CD14-positive monocyte (primary cell): ENCODE measurements at regions not wholly inside any gene's neighbourhood (a gene's known extent, or its start where the extent isn't known, plus 50 kb on each side); places are given as distances from the start of the nearest gene placed in this dataset.

Experiments
- DNase-seq, 3 donors: peaks; one replicate each; pipeline ENCODE4 v3.0.0-alpha.2; 2011 to 2022
- H2AFZ ChIP-seq: 2 replicates; pipeline ENCODE4 v1.6.0; 2012; ENCODE audit warnings: mild to moderate bottlenecking, low read depth, low read length, inconsistent platforms; ENCODE audit not compliant: insufficient read depth, poor library complexity, severe bottlenecking
- H3K27ac ChIP-seq, 2 donors: 1 replicate in 1 of 2; 2 replicates in 1 of 2; pipeline ENCODE4 v1.5.1; 2012 to 2013; ENCODE audit warnings: low read length in 2 of 2, control low read depth in 1 of 2, inconsistent platforms in 1 of 2, low read depth in 1 of 2, mild to moderate bottlenecking in 1 of 2
- H3K27me3 ChIP-seq, 2 donors: one replicate each; pipeline versions ENCODE4 v1.6.0 to v1.6.1; 2011 to 2013; ENCODE audit warnings: low read length in 2 of 2; ENCODE audit not compliant: control insufficient read depth in 2 of 2, insufficient read depth in 2 of 2
- H3K36me3 ChIP-seq, 2 donors: replicated peaks in 1 of 2; 1 replicate in 1 of 2; 2 replicates in 1 of 2; pipeline versions ENCODE4 v1.5.1 to v1.6.1; 2012 to 2013; ENCODE audit warnings: low read length in 2 of 2, control low read depth in 1 of 2, inconsistent platforms in 1 of 2, mild to moderate bottlenecking in 1 of 2; ENCODE audit not compliant: insufficient read depth in 2 of 2, control insufficient read depth in 1 of 2
- H3K4me1 ChIP-seq, 2 donors: 1 replicate in 1 of 2; 2 replicates in 1 of 2; pipeline versions ENCODE4 v1.5.1 to v1.6.1; 2012 to 2013; ENCODE audit warnings: low read length in 2 of 2, control low read depth in 1 of 2, inconsistent platforms in 1 of 2, mild to moderate bottlenecking in 1 of 2, moderate library complexity in 1 of 2; ENCODE audit not compliant: insufficient read depth in 2 of 2, control insufficient read depth in 1 of 2
- H3K4me2 ChIP-seq: replicated peaks from 2 replicates; pipeline ENCODE3; 2012; ENCODE audit warnings: low read length, moderate library complexity, mild to moderate bottlenecking; ENCODE audit not compliant: poor library complexity, severe bottlenecking; ENCODE audit errors: extremely low read depth
- H3K4me3 ChIP-seq, 3 experiments: fragments of 200-600 bp in 1 of 3; sonication (generic) in 1 of 3; replicated peaks in 1 of 3; 1 replicate in 2 of 3; 2 replicates in 1 of 3; pipeline ENCODE4 v1.5.1; 2011 to 2013; ENCODE audit warnings: low read length in 3 of 3, mild to moderate bottlenecking in 3 of 3, control low read depth in 2 of 3, low read depth in 2 of 3, inconsistent platforms in 1 of 3, moderate library complexity in 1 of 3
- H3K79me2 ChIP-seq: 2 replicates; pipeline ENCODE4 v1.6.0; 2012; ENCODE audit warnings: mild to moderate bottlenecking, control low read depth, inconsistent platforms, low read length, moderate library complexity; ENCODE audit not compliant: insufficient read depth
- H3K9ac ChIP-seq: 2 replicates; pipeline ENCODE4 v1.6.0; 2017; ENCODE audit warnings: low read length, mild to moderate bottlenecking; ENCODE audit not compliant: insufficient read depth, poor library complexity, severe bottlenecking
- H3K9me3 ChIP-seq, 2 donors: replicated peaks in 1 of 2; 1 replicate in 1 of 2; 2 replicates in 1 of 2; pipeline versions ENCODE4 v1.5.1 to v1.6.1; 2012 to 2013; ENCODE audit warnings: low read length in 2 of 2, control low read depth in 1 of 2; ENCODE audit not compliant: control insufficient read depth in 1 of 2, insufficient read depth in 1 of 2
- H4K20me1 ChIP-seq: 2 replicates; pipeline ENCODE4 v1.6.0; 2012; ENCODE audit warnings: mild to moderate bottlenecking, low read length, control low read depth, moderate library complexity; ENCODE audit not compliant: insufficient read depth
- H3K27ac Mint-ChIP-seq, 7 donors: one replicate each; pipeline ENCODE4 v1.8.0; 2020; ENCODE audit warnings: mild to moderate bottlenecking in 7 of 7, mixed read lengths in 7 of 7, moderate library complexity in 6 of 7, inconsistent platforms in 2 of 7
- H3K27me3 Mint-ChIP-seq, 3 donors: one replicate each; pipeline ENCODE4 v1.8.0; 2021 to 2022; ENCODE audit warnings: low read depth in 3 of 3, mild to moderate bottlenecking in 3 of 3, mixed read lengths in 3 of 3, moderate library complexity in 3 of 3, inconsistent platforms in 1 of 3
- H3K36me3 Mint-ChIP-seq, 2 donors: one replicate each; pipeline ENCODE4 v1.8.0; 2020; ENCODE audit warnings: mixed read lengths in 2 of 2, inconsistent platforms in 1 of 2, mild to moderate bottlenecking in 1 of 2
- H3K4me1 Mint-ChIP-seq: one replicate; pipeline ENCODE4 v1.8.0; 2020; ENCODE audit warnings: mild to moderate bottlenecking, mixed read lengths
- H3K4me3 Mint-ChIP-seq, 2 donors: one replicate each; pipeline ENCODE4 v1.8.0; 2020; ENCODE audit warnings: mild to moderate bottlenecking in 2 of 2, mixed read lengths in 2 of 2, moderate library complexity in 1 of 2
- H3K9me3 Mint-ChIP-seq, 7 donors: one replicate each; pipeline ENCODE4 v1.8.0; 2020 to 2022; ENCODE audit warnings: mixed read lengths in 7 of 7, mild to moderate bottlenecking in 6 of 7, moderate library complexity in 6 of 7, inconsistent platforms in 2 of 7
- WGBS: methylation state at CpG from one replicate; pipeline ENCODE4 v1.1.5; 2013; ENCODE audit warnings: missing lambda C conversion rate; ENCODE audit not compliant: insufficient coverage; 5-methylcytosine and 5-hydroxymethylcytosine counted together
- intact Hi-C, 2 donors: fragments of 100-400 bp; cut with micrococcal nuclease; formaldehyde crosslinking; loops; one replicate each; pipeline versions ENCODE4 v1.15.0 to v1.15.1; 2023
- TF ChIP-seq, protein P1 (sequence below): fragments of 200-600 bp; IDR thresholded peaks from one replicate; pipeline ENCODE4 v1.8.0; 2022; ENCODE audit warnings: antibody characterized with exemption, mild to moderate bottlenecking

DNA sequence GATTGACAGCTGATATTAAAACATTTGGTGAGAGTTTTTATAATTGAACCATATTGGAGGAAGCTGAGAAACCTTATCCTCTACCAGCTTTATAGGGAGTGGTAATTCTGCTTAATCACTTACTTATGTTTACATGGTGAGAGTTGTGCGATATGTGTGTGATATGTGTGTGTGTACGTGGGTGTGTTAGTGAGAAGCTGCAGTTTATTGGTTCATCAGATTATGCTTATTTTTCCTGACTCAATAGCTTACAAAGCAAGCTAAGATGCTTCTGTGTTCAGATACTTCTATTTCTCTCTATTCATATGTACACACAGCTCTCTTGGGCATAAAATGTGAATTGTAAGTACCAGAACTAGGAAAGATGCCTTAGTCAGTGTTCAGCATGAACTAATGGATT lies 343.7 kb downstream of the GRIA2 start:
- H3K79me2 ChIP-seq, result no peaks in the 10 kb centered on the region
- Mint-ChIP-seq H3K27ac (no peak overlapping the region), H3K36me3 (no peaks in the 10 kb centered on the region), H3K4me3 (no peak overlapping the region), H3K27me3 (no peaks in the 10 kb centered on the region), H3K4me1 (no peaks in the 10 kb centered on the region), H3K9me3 (peaks cover 0 to 4% (median 0%) of the 10 kb centered on the region in 7 donors)
- no peaks in the 10 kb centered on the region for H4K20me1 ChIP-seq
- H3K36me3 ChIP-seq, result no peaks in the 10 kb centered on the region
- intact Hi-C loops, result no loop called here
- H3K27me3 ChIP-seq, result no peaks in the 10 kb centered on the region
- WGBS, result no CpG with 5 or more reads among the region's 2 CpGs
- no peak overlapping the region for H3K9ac ChIP-seq
- no peak overlapping the region for H3K4me2 ChIP-seq
- no peaks in the 10 kb centered on the region for H3K4me1 ChIP-seq
- TF ChIP-seq, protein P1, sequence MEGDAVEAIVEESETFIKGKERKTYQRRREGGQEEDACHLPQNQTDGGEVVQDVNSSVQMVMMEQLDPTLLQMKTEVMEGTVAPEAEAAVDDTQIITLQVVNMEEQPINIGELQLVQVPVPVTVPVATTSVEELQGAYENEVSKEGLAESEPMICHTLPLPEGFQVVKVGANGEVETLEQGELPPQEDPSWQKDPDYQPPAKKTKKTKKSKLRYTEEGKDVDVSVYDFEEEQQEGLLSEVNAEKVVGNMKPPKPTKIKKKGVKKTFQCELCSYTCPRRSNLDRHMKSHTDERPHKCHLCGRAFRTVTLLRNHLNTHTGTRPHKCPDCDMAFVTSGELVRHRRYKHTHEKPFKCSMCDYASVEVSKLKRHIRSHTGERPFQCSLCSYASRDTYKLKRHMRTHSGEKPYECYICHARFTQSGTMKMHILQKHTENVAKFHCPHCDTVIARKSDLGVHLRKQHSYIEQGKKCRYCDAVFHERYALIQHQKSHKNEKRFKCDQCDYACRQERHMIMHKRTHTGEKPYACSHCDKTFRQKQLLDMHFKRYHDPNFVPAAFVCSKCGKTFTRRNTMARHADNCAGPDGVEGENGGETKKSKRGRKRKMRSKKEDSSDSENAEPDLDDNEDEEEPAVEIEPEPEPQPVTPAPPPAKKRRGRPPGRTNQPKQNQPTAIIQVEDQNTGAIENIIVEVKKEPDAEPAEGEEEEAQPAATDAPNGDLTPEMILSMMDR, result no peak
- no peak overlapping the region for H2AFZ ChIP-seq
- DNase-seq, result no peak
- no peak overlapping the region for H3K27ac ChIP-seq
- no peak overlapping the region for H3K4me3 ChIP-seq
- no peaks in the 10 kb centered on the region for H3K9me3 ChIP-seq

DNA sequence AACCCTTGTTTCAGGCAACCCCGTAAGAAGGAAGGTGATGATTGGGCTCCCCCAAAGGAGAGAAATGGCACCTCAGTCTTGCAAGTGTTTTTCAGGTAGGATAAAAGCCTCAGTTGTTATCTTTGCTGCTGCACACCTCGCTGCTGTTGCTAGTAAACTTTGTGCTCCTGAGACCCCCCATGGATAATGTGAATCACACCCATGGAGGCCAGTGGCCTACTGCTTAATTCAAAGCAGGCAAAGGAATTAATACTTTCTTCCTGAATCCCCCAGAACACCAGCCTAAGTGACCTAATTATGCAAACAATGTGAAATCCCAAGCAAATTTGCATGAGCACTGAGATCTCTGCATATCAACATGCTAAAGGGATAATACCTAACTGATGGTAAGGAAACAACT lies 337.5 kb downstream of the GRIA2 start:
- Mint-ChIP-seq H3K4me3 (no peak overlapping the region), H3K27me3 (peaks cover 0 to 2% (median 0%) of the 10 kb centered on the region in 3 donors), H3K36me3 (no peaks in the 10 kb centered on the region), H3K9me3 (peaks cover 0 to 4% (median 0%) of the 10 kb centered on the region in 7 donors), H3K4me1 (no peaks in the 10 kb centered on the region), H3K27ac (no peak overlapping the region)
- no peak for DNase-seq
- no peaks in the 10 kb centered on the region for H4K20me1 ChIP-seq
- no peak overlapping the region for H3K9ac ChIP-seq
- H3K27ac ChIP-seq, result no peak overlapping the region
- H3K4me3 ChIP-seq, result no peak overlapping the region
- TF ChIP-seq, protein P1, result no peak
- intact Hi-C loops, result no loop called here
- H3K27me3 ChIP-seq, result no peaks in the 10 kb centered on the region
- no peak overlapping the region for H3K4me2 ChIP-seq
- no peak overlapping the region for H2AFZ ChIP-seq
- H3K9me3 ChIP-seq, result no peaks in the 10 kb centered on the region
- H3K79me2 ChIP-seq, result no peaks in the 10 kb centered on the region
- H3K36me3 ChIP-seq, result no peaks in the 10 kb centered on the region
- no peaks in the 10 kb centered on the region for H3K4me1 ChIP-seq
- 81% methylated on average over 2 of the region's 2 CpGs for WGBS
